Stimulated activated CD8-positive, alpha-beta memory T cell treated with anti-CD3 and anti-CD28 coated beads, Interleukin-12 subunit alpha, Interleukin-12 subunit beta, amount 100 ng/mL, for 1 hour (primary cell): ENCODE measurements at regions not wholly inside any gene's neighbourhood (a gene's known extent, or its start where the extent isn't known, plus 50 kb on each side); places are given as distances from the start of the nearest gene placed in this dataset.

Source experiments
- DNase-seq: peaks from one replicate; pipeline ENCODE4 v3.0.0-alpha.2; 2020; ENCODE audit warnings: low read depth

DNA sequence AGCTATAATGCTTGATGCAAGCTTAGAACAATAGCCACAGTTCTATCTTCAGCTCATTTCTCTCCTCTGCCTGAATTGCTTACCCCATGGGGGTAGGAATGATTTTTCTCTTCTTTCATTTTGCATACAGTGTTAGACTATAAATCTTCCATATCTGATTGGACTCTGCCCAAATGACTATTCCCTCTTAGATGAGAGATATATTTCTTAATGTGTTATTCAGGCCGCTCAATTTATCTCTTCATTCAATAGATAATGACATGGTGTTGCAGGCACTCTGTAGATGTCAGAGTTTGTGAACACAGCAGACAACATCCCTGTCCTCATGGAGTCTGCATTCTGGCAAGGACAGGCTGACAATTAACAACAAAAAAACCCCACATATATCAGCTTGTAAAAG lies 443.7 kb upstream of the CELF4 start:
- no peak for DNase-seq

DNA sequence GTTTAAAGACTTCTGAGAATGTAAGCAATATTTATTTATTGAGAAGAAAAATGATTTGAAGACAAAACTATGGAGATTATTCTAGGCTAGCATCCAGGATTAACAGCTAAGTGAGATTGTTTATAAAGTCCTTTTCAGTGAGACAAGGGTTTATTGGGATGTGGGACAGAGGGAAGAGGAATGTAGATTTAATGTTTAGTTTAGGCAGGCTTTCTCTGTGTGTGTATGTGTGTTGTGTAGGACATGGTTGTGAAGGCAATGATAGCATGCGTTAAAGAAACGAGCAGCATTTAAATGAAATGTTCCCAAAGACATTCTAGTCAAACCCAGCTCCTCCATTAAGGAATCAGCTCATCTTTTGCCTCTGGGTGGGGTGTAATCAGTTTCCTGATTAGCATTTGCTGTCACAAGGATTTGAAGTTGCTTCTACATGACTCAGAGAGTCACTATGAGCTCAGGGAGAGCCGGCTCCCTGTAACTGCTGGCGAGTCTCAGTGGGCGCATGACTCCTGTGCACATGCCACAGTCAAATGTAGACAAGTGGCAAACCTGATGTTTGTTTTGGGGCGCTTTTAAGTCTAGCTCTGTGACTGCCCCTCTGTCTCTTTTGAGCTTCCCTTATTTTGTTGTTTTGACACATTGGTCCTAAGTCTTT lies 442.2 kb upstream of the CELF4 start:
- DNase-seq: no peak

DNA sequence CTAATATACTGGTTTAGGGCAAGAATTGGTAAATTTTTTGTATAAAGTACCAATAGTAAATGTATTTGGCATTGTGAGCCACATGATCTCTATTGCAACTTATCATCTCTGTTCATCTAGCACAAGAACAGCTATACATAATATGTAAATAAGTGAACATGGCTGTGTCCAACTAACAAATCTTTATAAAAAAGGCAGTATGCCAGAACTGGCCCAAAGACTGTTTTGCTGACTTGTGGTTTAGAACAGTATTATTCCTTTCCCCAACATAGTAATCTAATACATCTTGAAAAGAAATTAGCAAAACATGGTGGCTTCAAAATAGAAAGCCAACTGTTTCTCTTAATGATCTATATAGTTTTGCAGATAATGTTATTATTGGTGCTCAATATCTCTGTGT lies 441.4 kb upstream of the CELF4 start:
- DNase-seq: no peak

DNA sequence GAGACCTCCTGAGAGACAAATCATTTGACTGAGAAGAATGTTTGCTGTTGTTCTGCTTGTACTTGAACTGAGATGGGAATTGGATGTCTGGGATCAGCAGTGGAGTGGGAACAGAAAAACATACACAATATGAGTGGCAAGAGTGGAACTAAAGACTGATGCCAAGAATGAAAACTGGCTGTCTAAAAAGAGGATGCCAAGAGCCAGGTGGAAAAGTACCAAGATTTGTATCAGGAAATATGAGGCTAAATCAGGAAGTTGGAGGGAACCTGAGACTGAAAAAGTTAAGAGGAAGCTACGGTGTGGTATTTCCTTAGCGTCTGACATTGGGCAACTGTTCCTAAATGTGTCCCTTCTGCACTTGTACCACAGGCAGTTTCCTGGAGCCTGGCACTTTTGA lies 440.9 kb upstream of the CELF4 start:
- DNase-seq: no peak

DNA sequence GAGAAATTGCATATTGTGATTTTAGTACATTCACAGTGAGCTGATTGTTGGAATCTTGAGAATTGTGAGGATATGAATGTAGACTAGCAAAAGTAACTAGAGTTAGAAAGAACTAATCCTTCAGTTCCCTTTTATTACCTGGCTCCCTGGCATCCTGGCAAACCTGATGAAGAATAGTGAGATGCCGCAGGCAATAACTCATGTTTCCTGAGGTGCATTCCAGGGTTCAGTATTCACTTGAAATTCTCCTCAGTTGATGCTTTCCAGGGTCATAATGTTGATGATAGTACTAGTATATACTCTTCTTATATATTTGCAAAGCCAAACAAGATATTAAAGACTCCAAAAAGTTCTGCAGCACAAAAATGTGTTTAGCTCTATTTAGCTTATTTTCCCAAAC lies 432.1 kb upstream of the CELF4 start:
- no peak for DNase-seq

DNA sequence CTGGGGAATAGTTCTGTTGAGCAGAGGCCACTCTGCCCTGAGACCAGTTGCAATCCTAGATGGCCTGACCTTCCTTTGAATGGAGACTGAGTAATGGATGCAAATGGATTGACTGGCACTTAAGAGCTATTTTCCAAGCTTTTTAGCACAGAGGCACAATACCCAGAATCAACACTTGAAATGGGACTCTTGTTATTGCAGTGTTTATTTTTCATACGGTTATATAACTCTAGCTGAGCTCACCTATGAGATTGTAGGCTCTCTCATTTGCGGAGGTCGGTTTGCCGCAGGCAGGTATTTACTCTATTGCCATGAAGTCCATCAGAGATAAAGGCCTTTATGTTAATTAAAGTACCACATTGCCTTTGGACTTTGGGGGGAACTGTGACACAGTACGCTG lies 422.3 kb upstream of the CELF4 start:
- no peak for DNase-seq

DNA sequence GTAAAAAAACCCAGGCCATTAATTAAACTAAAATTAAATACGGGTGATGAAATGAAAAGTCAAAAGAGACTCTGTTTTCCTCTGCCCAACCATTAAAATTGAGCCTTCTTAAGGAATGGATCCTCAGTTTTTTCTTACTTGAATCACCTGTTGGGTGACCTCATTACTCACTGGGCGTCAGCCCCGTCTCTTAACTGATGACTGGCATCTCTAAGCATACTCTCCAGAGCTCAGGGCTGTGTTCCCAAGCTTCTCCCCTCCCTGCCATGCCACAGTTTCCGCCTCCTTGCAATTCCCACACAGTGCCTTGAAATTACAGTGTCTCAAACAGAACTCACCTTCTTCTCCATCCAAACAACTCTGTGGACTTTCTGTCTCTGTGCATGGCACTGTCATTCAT lies 421.1 kb upstream of the CELF4 start:
- DNase-seq: no peak

DNA sequence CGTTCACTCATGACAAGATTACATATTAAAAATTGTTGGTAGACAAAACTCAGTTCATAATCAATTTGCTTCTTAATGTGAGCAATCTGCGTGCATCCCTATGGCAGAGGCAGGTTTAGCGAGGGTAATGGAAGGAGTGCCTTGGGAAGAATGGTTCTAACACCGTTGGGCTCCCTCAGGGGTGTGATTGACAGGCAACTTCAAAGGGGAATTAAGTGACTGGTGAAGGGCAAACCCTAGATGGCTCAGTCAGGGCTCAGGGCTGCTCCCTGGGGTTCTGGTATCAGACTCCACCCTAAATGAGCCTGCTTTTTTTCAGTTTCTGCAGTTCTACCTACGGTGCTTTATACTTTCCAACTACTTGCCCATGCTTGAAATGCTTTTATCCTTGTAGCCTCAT lies 419.5 kb upstream of the CELF4 start:
- no peak for DNase-seq

DNA sequence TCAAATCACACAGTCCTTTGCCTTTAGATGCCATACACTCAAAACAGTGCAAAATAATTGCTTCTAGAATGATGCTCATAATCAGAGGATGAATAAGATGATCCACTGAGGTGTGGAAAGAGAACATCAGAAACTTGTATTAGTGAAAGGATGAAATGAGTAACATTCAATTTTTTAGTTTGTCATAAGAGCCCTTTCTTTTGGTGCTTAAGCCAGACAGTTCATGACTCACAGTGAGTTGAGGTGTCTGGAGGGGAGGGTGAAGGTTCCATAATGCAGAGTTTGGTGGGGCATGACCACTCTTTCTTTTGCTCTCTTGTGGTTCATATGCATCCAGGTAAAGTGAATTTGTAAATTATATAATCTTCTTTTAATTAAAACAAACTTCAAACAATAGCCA lies 415.0 kb upstream of the CELF4 start:
- no peak for DNase-seq

DNA sequence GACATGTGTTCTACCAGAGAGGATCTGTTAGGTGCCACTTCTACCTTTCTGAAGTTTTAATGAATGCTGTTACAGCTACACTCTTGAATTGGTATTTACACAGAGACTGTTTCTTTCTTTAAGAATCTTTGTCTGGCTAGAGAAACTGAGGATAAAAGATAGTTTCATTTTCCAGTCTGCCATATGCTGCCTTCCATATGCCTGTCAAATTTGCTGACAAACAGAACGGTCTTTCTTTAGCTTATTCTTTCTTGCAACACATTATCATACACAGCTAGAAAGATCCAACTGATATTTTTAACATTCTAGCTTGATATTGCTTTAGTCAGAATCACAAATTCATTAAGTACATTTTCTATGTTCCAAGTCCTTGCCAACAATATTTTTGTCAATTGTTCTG lies 409.8 kb upstream of the CELF4 start:
- no peak for DNase-seq

DNA sequence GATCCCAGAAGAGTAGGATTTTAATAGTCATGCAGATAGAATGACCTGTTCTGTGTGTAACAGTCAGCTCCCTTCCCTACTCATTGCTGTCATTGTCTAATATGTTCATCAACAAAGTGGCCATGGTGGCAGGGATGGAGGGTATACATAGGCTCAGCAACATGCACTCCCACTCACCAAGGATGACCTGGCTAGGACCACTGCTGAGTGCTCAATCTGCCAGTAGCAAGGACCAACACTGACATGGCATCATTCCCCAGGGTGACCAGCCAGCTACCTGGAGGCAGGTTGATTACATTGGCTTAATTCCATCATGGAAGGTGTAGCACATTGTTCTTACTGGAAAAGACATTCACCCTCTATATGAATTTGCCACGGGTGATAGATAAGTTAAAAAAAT lies 401.7 kb upstream of the CELF4 start:
- no peak for DNase-seq

DNA sequence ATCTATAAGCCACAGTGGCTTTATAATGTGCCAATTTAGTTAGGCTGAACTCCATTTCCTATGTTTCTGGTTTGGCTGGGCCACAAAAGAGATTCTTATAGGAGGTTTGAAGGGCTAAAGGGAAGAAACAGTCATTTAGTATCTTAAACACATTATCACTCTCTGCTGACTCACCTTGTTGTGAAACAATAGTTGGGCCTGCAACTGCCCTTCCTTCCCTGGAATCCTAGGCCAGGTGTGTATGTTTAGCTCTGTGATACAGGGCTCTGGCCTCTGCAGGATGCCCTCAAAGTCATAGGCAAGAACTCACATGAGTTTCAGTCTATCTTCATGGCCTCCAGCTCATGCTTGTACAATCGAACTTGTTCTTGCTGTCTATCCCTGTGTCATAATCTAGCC lies 400.0 kb upstream of the CELF4 start:
- DNase-seq: no peak

DNA sequence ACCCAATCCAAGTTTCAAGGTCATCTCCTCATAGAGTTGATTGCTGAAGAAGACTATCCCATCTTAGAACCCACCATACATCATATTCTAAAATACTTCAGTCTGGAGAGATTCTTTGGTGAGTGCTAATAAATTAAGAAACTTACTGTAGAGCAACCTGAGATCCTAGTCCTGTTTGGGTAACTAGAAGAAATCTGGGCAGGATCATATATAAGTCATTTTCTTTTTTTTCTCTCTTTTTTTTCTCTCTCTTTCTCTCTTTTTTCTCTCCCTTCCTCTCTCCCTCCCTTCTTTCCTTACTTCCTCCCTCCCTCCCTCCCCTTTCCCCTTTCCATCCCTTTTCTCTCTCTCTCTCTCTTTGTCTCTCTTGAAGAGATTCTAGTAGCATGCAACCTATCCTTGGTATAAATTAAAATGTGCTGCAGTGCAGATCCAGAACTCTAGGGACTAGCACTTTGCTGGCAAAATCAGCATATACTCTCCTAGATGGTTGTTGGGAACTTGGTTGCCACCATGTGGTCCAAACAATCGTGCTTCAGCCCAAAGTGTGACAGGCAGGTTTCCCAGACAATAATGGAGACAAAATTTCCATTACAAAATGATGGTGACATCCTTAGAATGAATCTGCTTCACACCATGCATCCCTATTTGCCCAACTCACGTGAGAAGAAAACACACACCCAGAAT lies 399.4 kb upstream of the CELF4 start:
- no peak for DNase-seq

DNA sequence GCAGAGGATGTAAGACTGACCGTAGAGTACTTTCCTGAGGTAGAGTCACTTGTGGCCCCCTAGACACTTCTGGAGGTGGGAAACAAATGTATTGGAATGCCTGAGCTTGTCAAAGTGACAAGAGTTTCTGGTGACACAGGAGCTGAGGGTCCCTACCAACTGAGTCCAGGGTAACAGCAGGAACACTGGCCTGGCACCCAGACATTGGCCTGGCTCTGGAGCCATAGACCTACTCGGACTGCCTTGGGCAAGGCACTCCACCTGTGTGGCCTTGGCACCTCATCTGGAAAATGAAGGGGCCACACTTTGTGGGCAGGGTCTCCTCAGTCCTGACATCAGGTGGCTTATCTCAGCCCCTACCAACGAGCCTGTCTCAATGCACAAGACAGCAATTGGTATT lies 398.2 kb upstream of the CELF4 start:
- DNase-seq: no peak

DNA sequence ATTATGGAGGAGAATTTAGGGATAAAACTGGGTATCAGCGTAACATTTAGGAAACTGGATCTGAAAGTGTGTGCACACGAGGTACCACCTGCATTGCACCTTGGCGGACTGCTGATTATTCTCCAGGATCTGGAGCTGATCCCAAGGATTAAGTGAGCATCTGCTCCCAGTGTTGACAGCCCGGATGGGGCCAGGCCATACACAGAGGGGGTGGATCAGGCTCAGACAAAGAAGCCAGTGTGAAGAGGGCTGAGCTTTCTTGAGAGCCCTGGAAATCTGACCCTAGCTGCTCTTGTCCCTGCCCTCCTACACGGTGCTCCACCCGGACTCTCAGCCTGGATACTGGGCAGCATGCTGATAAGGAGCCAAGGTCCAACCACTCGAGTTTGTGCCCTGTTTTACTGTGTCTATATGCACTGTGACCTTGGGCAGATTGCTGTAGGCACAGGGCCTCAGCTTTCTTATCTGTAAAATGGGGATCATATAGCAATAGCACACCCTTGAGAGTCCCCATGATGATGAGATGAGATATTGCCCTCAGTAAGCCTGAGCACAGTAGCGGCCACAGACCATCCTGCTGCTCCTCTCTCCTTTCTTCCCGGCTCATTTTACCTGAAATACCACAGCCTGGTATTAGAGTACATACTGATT lies 396.8 kb upstream of the CELF4 start:
- no peak for DNase-seq

DNA sequence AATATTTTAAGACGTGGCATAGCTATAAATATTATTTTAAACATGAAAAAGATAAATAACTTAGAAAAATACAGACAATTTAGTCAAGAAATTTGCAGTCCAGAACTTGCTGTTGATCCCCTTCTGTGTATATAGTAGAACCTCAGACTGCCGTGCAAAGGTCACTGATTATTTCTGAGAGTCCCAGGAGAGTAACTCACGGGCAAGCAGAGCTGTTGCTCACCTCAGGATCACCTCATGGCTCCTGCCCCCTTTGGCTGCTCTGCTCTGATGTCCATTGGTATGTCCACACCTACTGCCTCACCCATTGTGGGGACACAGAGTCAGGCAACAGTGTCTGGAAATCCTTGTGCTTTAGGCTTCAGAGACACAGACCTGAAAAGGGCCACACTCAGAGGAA lies 392.9 kb upstream of the CELF4 start:
- no peak for DNase-seq

DNA sequence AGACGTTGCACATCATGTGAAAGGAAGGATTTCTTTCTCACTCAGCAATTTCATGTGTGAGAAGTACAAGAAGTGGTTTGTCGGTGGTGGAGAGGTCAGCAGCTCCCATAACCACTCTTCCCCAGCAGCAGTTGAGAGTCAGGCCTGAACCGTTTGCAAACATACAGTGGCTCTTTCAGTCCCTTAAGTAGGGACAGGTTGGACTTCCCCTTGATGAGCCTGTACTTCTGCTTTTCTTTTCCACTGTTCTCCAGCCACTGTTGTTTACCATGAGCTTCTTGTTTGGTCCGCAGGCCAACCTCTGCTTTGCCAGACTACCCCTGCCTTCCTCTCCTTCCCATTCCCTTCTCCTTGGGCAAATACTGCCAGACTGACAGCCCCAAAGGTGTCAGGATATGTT lies 391.3 kb upstream of the CELF4 start:
- no peak for DNase-seq

DNA sequence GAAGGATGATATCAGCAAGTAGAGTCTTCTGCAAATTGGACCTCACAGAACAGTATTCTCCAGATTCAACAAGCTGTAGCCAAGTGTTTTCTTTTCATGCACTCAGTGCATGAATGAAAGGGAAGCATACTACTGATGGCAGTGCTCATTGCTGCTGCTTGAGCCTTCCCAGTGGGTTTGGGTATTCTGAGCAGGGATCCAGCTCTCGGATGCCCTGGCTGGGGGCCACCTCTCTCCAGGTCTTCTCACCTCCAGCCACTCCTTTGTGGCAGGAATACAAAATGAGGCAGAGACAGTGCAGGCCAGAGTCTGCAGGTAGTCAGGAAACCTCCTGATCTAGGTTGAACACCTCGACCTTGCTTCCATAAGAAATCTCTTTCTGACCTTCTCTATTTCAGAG lies 390.4 kb upstream of the CELF4 start:
- DNase-seq: no peak

DNA sequence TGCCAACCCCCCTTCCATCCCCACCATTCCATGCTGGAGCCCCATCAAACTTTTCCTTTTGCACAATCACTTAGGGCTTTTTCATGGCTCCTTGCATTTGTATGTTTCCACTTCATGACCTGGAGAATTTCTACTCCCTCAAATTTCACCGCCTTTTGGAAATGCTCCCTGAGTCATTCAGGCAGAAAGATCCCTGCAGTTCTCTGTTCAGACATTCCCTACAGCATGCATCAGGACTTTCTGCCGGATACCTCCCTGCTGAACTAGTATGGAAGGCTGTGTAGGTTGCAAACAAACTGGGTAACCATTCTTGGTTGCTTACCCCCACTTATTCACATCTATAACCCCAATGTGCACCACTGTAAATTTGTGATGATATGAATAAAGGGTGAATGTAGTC lies 389.6 kb upstream of the CELF4 start:
- no peak for DNase-seq

DNA sequence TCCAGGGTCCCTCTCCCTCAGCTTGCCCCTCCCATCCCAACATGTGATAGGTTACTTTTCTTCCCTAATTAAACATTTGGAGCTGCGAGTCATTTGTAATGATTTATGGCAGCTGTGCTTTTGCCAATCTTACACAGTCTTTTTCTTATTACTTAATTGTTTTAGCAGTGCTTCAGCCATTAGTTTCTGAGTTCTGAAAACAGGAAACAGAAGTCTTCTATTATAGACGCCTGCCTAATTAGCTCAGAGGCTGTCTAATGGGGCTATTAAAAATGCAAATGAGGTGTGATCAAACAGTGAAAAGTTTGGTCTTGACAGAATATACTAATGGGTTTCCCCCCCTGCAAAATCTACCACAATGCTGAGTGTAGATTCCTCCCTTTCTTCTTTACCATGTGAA lies 388.3 kb upstream of the CELF4 start:
- DNase-seq: no peak

DNA sequence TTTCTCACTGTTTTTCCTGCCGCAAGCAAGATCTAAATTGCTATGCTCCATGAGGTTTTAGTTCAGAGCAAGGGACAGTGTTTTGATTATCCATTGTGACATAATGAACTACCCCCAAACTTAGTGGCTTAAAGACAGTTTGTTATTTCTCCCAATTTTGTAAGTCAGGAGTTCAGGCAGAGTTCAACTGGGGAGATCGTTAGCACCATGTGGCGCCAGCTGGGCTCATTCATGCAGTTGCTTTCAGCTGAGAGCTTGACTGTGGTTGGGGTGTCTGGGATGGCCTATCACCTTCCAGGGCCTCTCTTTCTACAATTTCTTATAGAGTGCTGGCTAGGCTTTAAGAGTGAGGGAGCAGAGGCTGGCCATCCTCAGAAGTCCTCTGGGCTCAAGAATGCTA lies 382.9 kb upstream of the CELF4 start:
- DNase-seq: no peak

DNA sequence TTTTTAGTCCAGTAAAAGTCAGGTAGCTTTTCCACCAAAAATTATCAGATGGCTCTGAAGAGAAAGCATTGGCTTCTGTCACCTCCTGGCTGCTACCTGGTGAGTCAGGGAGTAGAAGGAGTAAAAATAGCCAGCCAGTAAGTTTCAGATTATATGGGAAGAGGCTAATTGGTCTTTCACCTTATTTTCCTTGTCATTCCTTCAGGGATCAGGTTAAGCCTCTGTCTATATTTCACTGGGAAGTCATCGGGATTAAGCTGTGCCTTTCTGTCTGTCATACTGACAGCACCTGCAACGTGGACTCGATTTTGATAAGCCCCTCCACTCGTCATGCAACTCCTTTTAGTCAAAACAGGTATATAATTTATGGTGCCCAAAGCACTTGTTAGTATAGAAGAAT lies 380.7 kb upstream of the CELF4 start:
- no peak for DNase-seq

DNA sequence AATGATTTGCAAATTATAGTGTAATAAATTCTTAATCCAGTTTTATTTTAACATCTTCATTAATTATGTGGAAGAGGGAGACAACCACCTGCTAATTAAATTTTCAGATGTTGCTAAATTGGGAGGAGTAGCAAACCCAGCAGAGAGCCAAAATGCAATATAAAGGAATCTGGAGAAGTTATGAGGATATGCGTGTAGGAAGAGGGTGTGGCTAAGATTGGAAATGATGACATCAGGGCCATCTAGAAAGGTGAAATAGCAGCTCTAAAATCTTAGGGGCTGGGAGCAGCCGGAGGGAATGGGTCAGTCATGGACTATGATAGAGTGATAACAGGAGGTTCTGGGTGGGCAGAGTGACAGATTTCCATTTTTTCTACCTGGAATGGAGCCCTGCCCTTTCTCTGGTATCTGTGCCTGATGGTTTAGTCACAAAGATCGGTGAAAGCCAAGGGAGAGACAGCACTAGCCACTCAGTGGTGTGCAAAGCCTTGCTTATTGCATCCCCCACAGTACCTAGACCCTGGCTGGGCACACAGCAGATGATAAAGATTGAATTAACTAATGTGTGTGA lies 379.2 kb upstream of the CELF4 start:
- no peak for DNase-seq

DNA sequence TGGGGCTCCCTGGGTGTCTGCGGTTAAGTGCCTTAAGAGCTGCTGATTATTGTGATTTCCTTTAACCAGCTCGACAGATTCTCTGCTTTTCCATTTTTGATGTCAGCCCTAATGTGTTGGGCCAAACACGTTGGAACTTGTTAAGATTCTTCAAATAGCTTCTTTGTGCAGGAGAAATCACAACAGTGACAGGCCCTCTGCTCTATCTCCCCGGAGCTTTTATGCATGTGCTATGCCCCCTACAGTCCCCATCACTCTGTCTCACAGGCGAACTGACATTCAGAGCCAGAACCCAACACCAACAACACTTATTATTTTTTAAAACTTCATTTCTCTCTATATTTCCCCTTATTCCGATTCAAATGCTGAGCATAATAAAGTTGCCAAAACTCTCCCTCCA lies 371.7 kb upstream of the CELF4 start:
- no peak for DNase-seq
